ENCODE measurements at regions not wholly inside any gene's neighbourhood (a gene's known extent, or its start where the extent isn't known, plus 50 kb on each side); places are given as distances from the start of the nearest gene placed in this dataset.

- TF ChIP-seq, protein P1, sequence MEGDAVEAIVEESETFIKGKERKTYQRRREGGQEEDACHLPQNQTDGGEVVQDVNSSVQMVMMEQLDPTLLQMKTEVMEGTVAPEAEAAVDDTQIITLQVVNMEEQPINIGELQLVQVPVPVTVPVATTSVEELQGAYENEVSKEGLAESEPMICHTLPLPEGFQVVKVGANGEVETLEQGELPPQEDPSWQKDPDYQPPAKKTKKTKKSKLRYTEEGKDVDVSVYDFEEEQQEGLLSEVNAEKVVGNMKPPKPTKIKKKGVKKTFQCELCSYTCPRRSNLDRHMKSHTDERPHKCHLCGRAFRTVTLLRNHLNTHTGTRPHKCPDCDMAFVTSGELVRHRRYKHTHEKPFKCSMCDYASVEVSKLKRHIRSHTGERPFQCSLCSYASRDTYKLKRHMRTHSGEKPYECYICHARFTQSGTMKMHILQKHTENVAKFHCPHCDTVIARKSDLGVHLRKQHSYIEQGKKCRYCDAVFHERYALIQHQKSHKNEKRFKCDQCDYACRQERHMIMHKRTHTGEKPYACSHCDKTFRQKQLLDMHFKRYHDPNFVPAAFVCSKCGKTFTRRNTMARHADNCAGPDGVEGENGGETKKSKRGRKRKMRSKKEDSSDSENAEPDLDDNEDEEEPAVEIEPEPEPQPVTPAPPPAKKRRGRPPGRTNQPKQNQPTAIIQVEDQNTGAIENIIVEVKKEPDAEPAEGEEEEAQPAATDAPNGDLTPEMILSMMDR (IDR thresholded peaks at IDR 0.05 in 2 of 3, conservative IDR thresholded peaks at IDR 0.05 in 1 of 3; ENCODE audit: borderline replicate concordance in 1 of 3, insufficient read depth in 1 of 3, low read depth in 2 of 3, low read length in 2 of 3): no peak
- no peak for TF ChIP-seq ATF3 (IDR thresholded peaks at IDR 0.05)
- no peak for TF ChIP-seq POLR2A (IDR thresholded peaks at IDR 0.05; ENCODE audit: borderline replicate concordance, extremely low read depth, insufficient read depth, insufficient read length)
- TF ChIP-seq JUND (IDR thresholded peaks at IDR 0.05): no peak
- TF ChIP-seq, protein P2, sequence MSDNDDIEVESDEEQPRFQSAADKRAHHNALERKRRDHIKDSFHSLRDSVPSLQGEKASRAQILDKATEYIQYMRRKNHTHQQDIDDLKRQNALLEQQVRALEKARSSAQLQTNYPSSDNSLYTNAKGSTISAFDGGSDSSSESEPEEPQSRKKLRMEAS (IDR thresholded peaks at IDR 0.05): no peak
- no peak for TF ChIP-seq POLR2AphosphoS5 (IDR thresholded peaks at IDR 0.05; ENCODE audit: low read depth, low read length)
- no peak for TF ChIP-seq ZNF274 (IDR thresholded peaks at IDR 0.05; ENCODE audit: low read depth, low read length)
Measured at GRCh38 chr11:70625051-70625450, 226.7 kb downstream of the CTTN start.
